EL (cell line): ENCODE measurements at regions not wholly inside any gene's neighbourhood (a gene's known extent, or its start where the extent isn't known, plus 50 kb on each side); places are given as distances from the start of the nearest gene placed in this dataset.

Experiments
- DNase-seq: peaks from one replicate; pipeline ENCODE4 v3.0.0-alpha.2; 2016

- DNase-seq, result no peak
Observed at GRCh38 chr11:19594326-19594725, 118.3 kb upstream of the NAV2 start.

- DNase-seq, result no peak
Observed at GRCh38 chr11:19592842-19593241, 119.8 kb upstream of the NAV2 start.

- DNase-seq, result no peak
Observed at GRCh38 chr11:19589567-19590260, 122.9 kb upstream of the NAV2 start.

- DNase-seq, result no peak
Observed at GRCh38 chr11:19587979-19588378, 124.7 kb upstream of the NAV2 start.

GRCh38 chr11:19580646-19581045 is 132.0 kb upstream of the NAV2 start:
- no peak for DNase-seq

- DNase-seq, result no peak
Observed at GRCh38 chr11:19579957-19580356, 132.7 kb upstream of the NAV2 start.

GRCh38 chr11:19578871-19579270 is 133.8 kb upstream of the NAV2 start:
- DNase-seq, result no peak

GRCh38 chr11:19577976-19578619 is 134.5 kb upstream of the NAV2 start:
- peak; percentile 59 for DNase-seq

GRCh38 chr11:19577391-19577975 is 135.2 kb upstream of the NAV2 start:
- no peak for DNase-seq

- no peak for DNase-seq
Observed at GRCh38 chr11:19576903-19577302, 135.7 kb upstream of the NAV2 start.

- DNase-seq, result no peak
Observed at GRCh38 chr11:19576054-19576453, 136.6 kb upstream of the NAV2 start.

- DNase-seq, result no peak
Observed at GRCh38 chr11:19574916-19575315, 137.7 kb upstream of the NAV2 start.

GRCh38 chr11:19573666-19574065 is 139.0 kb upstream of the NAV2 start:
- DNase-seq, result no peak

- no peak for DNase-seq
Observed at GRCh38 chr11:19571906-19572305, 140.7 kb upstream of the NAV2 start.

- no peak for DNase-seq
Observed at GRCh38 chr11:19570889-19571288, 141.7 kb upstream of the NAV2 start.

- no peak for DNase-seq
Observed at GRCh38 chr11:19567996-19568395, 144.6 kb upstream of the NAV2 start.

- DNase-seq, result no peak
Observed at GRCh38 chr11:19566583-19567379, 145.9 kb upstream of the NAV2 start.

GRCh38 chr11:19565639-19566038 is 147.0 kb upstream of the NAV2 start:
- no peak for DNase-seq

- DNase-seq, result no peak
Observed at GRCh38 chr11:19562156-19562555, 150.5 kb upstream of the NAV2 start.

GRCh38 chr11:19561011-19561410 is 151.6 kb upstream of the NAV2 start:
- DNase-seq, result peak; percentile 36

- no peak for DNase-seq
Observed at GRCh38 chr11:19560156-19560555, 152.5 kb upstream of the NAV2 start.

- no peak for DNase-seq
Observed at GRCh38 chr11:19559746-19560145, 152.9 kb upstream of the NAV2 start.

GRCh38 chr11:19558189-19558986 is 154.2 kb upstream of the NAV2 start:
- no peak for DNase-seq
